ENCODE measurements at regions not wholly inside any gene's neighbourhood (a gene's known extent, or its start where the extent isn't known, plus 50 kb on each side); places are given as distances from the start of the nearest gene placed in this dataset.

DNA sequence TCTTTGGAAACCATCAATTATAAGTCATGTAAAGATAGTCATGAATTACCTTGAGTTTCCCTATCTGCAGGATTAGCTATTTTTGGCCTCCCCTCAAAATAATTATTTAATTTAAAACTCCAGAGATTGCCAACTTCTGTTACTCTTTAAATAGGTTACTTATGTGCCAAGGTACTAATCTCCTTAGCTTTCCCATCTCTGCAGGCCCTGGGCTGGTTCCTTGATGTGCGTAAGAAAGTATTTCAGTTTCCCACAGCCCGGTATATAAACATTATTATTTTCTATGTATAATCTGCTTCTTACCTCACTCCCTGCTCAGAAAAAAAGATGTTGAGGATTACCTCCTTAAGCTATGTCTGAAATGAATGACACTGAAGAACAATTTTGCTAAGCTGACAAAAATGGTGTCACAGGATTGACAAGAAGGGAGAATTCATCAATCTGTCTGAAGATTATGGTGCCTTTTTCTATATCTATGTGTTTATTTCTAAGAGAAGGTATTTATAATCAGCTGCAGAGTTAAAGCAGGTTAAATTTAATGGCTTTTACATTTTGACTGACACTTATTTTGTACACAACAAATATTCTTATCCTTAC lies 1697.2 kb upstream of the PCDH20 start:
- ATAC-seq = no peak
- TF ChIP-seq PATZ1 (CRISPR knock-in tag; IDR thresholded peaks at IDR 0.05; ENCODE audit: borderline replicate concordance) = no peak
- no peak for TF ChIP-seq ZNF565 (CRISPR knock-in tag; conservative IDR thresholded peaks at IDR 0.05; ENCODE audit: low read depth)
- TF ChIP-seq, protein P1, sequence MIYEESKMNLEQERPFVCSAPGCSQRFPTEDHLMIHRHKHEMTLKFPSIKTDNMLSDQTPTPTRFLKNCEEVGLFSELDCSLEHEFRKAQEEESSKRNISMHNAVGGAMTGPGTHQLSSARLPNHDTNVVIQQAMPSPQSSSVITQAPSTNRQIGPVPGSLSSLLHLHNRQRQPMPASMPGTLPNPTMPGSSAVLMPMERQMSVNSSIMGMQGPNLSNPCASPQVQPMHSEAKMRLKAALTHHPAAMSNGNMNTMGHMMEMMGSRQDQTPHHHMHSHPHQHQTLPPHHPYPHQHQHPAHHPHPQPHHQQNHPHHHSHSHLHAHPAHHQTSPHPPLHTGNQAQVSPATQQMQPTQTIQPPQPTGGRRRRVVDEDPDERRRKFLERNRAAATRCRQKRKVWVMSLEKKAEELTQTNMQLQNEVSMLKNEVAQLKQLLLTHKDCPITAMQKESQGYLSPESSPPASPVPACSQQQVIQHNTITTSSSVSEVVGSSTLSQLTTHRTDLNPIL (CRISPR knock-in tag; IDR thresholded peaks at IDR 0.05; ENCODE audit: low read depth) = no peak
- no peak for TF ChIP-seq GLIS3 (CRISPR knock-in tag; IDR thresholded peaks at IDR 0.05)
- no peak for TF ChIP-seq TCF4 (CRISPR knock-in tag; IDR thresholded peaks at IDR 0.05; ENCODE audit: borderline replicate concordance)
- TF ChIP-seq RARB (CRISPR knock-in tag; IDR thresholded peaks at IDR 0.05) = no peak
- TF ChIP-seq CSDC2 (CRISPR knock-in tag; IDR thresholded peaks at IDR 0.05) = no peak
- no peak for TF ChIP-seq BACH2 (CRISPR knock-in tag; IDR thresholded peaks at IDR 0.05; ENCODE audit: borderline replicate concordance)
- TF ChIP-seq, protein P2, sequence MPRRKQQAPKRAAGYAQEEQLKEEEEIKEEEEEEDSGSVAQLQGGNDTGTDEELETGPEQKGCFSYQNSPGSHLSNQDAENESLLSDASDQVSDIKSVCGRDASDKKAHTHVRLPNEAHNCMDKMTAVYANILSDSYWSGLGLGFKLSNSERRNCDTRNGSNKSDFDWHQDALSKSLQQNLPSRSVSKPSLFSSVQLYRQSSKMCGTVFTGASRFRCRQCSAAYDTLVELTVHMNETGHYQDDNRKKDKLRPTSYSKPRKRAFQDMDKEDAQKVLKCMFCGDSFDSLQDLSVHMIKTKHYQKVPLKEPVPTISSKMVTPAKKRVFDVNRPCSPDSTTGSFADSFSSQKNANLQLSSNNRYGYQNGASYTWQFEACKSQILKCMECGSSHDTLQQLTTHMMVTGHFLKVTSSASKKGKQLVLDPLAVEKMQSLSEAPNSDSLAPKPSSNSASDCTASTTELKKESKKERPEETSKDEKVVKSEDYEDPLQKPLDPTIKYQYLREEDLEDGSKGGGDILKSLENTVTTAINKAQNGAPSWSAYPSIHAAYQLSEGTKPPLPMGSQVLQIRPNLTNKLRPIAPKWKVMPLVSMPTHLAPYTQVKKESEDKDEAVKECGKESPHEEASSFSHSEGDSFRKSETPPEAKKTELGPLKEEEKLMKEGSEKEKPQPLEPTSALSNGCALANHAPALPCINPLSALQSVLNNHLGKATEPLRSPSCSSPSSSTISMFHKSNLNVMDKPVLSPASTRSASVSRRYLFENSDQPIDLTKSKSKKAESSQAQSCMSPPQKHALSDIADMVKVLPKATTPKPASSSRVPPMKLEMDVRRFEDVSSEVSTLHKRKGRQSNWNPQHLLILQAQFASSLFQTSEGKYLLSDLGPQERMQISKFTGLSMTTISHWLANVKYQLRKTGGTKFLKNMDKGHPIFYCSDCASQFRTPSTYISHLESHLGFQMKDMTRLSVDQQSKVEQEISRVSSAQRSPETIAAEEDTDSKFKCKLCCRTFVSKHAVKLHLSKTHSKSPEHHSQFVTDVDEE (CRISPR knock-in tag; IDR thresholded peaks at IDR 0.05) = no peak
- TF ChIP-seq CSRNP3 (CRISPR knock-in tag; IDR thresholded peaks at IDR 0.05) = no peak
- no peak for TF ChIP-seq SNAI2 (CRISPR knock-in tag; IDR thresholded peaks at IDR 0.05)
- no peak for TF ChIP-seq ZFP30 (CRISPR knock-in tag; IDR thresholded peaks at IDR 0.05)

GRCh38 chr13:63110466-63110865 lies 1694.8 kb upstream of the PCDH20 start:
- ATAC-seq = no peak
- TF ChIP-seq ISL1 (CRISPR knock-in tag; IDR thresholded peaks at IDR 0.05) (peak; percentile 83), ESRRG (CRISPR knock-in tag; IDR thresholded peaks at IDR 0.05) (peak; percentile 47; the same call in 1 of the 2 replicates), TOX (CRISPR knock-in tag; IDR thresholded peaks at IDR 0.05; ENCODE audit: borderline replicate concordance) (no peak), TCF4 (CRISPR knock-in tag; IDR thresholded peaks at IDR 0.05; ENCODE audit: borderline replicate concordance) (peak; percentile 62; the same call in 1 of the 2 replicates), GLIS3 (CRISPR knock-in tag; IDR thresholded peaks at IDR 0.05) (no peak)

DNA sequence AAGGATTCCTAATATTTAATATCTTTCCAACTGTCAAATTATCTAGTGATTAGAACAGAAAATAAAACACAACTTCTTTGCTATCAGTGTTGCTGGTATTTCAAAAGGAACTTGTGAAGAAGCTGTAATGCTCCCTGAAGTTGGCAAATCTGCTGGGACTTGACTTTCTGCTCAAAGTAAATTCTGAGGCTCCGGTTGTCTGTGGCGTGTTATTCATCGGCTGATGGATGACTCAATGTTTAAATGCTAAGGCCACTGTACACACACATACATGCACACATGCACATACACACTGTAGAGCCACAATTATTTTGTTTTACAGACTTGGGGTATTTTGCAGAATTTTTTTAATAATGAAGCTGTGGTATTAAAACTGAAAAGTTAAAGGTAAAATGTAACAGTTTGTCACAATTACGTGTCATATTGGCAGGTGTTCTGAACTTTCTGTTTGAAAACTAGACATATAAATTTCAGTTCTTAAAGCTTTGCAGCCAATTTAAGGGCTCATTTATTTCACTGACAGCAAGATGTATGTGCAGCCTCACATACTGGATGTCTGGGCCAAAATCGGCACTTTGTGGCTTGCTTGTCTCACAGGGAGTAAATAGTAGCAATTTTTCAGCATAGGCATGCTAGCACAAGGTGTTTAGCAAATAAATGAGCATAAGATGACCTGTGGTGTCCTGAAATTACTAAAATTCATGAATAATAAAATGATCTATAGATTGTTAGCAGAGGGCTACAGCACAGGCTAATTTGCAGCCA lies 1691.7 kb upstream of the PCDH20 start:
- no peak for ATAC-seq
- no peak for TF ChIP-seq TCF4 (CRISPR knock-in tag; IDR thresholded peaks at IDR 0.05; ENCODE audit: borderline replicate concordance)
- TF ChIP-seq ZC3H10 (CRISPR knock-in tag; IDR thresholded peaks at IDR 0.05) = no peak
- TF ChIP-seq RARB (CRISPR knock-in tag; IDR thresholded peaks at IDR 0.05) = no peak
- no peak for TF ChIP-seq ARNTL (CRISPR knock-in tag; IDR thresholded peaks at IDR 0.05; ENCODE audit: borderline replicate concordance, low read depth)
- TF ChIP-seq, protein P3, sequence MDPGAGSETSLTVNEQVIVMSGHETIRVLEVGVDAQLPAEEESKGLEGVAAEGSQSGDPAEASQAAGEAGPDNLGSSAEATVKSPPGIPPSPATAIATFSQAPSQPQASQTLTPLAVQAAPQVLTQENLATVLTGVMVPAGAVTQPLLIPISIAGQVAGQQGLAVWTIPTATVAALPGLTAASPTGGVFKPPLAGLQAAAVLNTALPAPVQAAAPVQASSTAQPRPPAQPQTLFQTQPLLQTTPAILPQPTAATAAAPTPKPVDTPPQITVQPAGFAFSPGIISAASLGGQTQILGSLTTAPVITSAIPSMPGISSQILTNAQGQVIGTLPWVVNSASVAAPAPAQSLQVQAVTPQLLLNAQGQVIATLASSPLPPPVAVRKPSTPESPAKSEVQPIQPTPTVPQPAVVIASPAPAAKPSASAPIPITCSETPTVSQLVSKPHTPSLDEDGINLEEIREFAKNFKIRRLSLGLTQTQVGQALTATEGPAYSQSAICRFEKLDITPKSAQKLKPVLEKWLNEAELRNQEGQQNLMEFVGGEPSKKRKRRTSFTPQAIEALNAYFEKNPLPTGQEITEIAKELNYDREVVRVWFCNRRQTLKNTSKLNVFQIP (CRISPR knock-in tag; IDR thresholded peaks at IDR 0.05; ENCODE audit: borderline replicate concordance, low read depth) = no peak
- TF ChIP-seq, protein P2 (CRISPR knock-in tag; IDR thresholded peaks at IDR 0.05) = no peak
- no peak for TF ChIP-seq ZNF70 (CRISPR knock-in tag; IDR thresholded peaks at IDR 0.05)
- TF ChIP-seq OSR1 (CRISPR knock-in tag; IDR thresholded peaks at IDR 0.05) = no peak
- TF ChIP-seq PATZ1 (CRISPR knock-in tag; IDR thresholded peaks at IDR 0.05; ENCODE audit: borderline replicate concordance) = no peak
- TF ChIP-seq ZNF8 (CRISPR knock-in tag; IDR thresholded peaks at IDR 0.05) = no peak
- no peak for TF ChIP-seq ZFP30 (CRISPR knock-in tag; IDR thresholded peaks at IDR 0.05)
- TF ChIP-seq CSDC2 (CRISPR knock-in tag; IDR thresholded peaks at IDR 0.05) = no peak
- no peak for TF ChIP-seq ISL1 (CRISPR knock-in tag; IDR thresholded peaks at IDR 0.05)
- TF ChIP-seq BACH2 (CRISPR knock-in tag; IDR thresholded peaks at IDR 0.05; ENCODE audit: borderline replicate concordance) = no peak
- TF ChIP-seq ZFP3 (CRISPR knock-in tag; IDR thresholded peaks at IDR 0.05) = no peak
- TF ChIP-seq GLIS3 (CRISPR knock-in tag; IDR thresholded peaks at IDR 0.05) = no peak
